ENCODE measurements at regions not wholly inside any gene's neighbourhood (a gene's known extent, or its start where the extent isn't known, plus 50 kb on each side); places are given as distances from the start of the nearest gene placed in this dataset.

DNA sequence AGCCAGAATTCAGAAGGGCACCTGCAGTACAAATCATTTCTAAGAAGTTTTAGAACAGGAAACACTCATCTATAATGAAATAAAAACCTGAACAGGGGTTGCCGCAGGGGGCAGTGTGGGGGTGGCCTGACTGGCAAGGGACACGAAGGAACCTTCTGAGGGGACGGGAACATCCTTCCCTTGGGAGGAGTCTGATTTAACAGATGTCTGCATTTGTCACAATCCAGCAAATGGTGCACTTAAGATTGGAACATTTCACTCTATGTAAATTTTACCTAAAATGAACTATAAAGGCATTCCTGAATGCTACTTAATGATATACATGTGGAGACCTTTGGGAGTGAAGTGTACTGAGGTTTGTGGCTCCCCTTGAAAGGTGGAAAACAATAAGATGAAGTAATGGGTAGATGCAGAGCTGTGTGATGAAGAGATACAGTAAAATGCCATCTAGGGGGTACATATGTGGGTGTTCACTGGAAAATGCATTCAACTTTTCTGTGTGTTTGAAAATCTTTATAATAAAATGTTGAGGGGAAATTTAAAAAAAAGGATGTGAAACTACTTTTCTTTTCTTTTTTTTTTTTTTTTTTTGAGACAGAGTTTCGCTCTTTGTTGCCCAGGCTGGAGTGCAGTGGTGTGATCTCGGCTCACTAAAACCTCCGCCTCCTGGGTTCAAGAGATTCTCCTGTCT, 89.5 kb downstream of the SNX5 start:
- H3K36me3 ChIP-seq (ENCODE audit: control insufficient read depth in 2 of 4, insufficient read depth in 4 of 4, low read length in 3 of 4), result no peaks in the 10 kb centered on the region
- H2BK15ac ChIP-seq (ENCODE audit: low read length), result no peak overlapping the region
- H2AFZ ChIP-seq (ENCODE audit: low read length), result no peak overlapping the region
- no peak for TF ChIP-seq KDM4A (IDR thresholded peaks at IDR 0.05; ENCODE audit: low read depth, low read length, severe bottlenecking)
- TF ChIP-seq GABPA (IDR thresholded peaks at IDR 0.05; ENCODE audit: borderline replicate concordance, insufficient read depth, low read length), result no peak
- TF ChIP-seq BCL11A (IDR thresholded peaks at IDR 0.05; ENCODE audit: low read depth in 2 of 2, low read length in 2 of 2), result no peak
- no peak for TF ChIP-seq KDM1A (IDR thresholded peaks at IDR 0.05; ENCODE audit: borderline replicate concordance, low read length)
- TF ChIP-seq PHF8 (conservative IDR thresholded peaks at IDR 0.05; ENCODE audit: low read depth, low read length), result no peak
- no peak for TF ChIP-seq CTBP2 (IDR thresholded peaks at IDR 0.05; ENCODE audit: borderline replicate concordance, insufficient read depth, insufficient read length, low read length)
- TF ChIP-seq CBX8 (IDR thresholded peaks at IDR 0.05; ENCODE audit: borderline replicate concordance, low read depth, low read length), result no peak
- TF ChIP-seq TBP (IDR thresholded peaks at IDR 0.05; ENCODE audit: low read depth, low read length), result no peak
- H4K20me1 ChIP-seq (replicated peaks in 1 of 2; ENCODE audit: control insufficient read depth in 1 of 2, insufficient read depth in 2 of 2, low read length in 2 of 2), result no peaks in the 10 kb centered on the region
- no peak overlapping the region for H3K14ac ChIP-seq (ENCODE audit: insufficient read length)
- WGBS, 2 experiments (ENCODE audit: extremely low coverage in 1 of 2, insufficient coverage in 1 of 2, insufficient read length in 1 of 2, insufficient replicate concordance in 2 of 2, low coverage in 1 of 2, low lambda C conversion rate in 2 of 2, missing lambda C conversion rate in 1 of 2), result 95% methylated on average over 6 of the region's 6 CpGs; no CpG with 5 or more reads in 1 of the 2 experiments
- CTCF ChIA-PET (ENCODE audit: partially characterized antibody), result interaction anchor here (0.7 to 1.6 kb wide), 2 partner anchors 13 to 350 kb away, joined by 3 to 4 read pairs; no protein-coding TSS in a partner anchor
- H3K4me3 ChIP-seq (ENCODE audit: extremely low read depth in 1 of 4, insufficient read depth in 2 of 4, low read depth in 3 of 4, low read length in 4 of 4), result no peak overlapping the region
- no peaks in the 10 kb centered on the region for H3K9me3 ChIP-seq (ENCODE audit: insufficient read depth in 2 of 2, low read depth in 1 of 2, low read length in 1 of 2)
- no peak overlapping the region for H3K9ac ChIP-seq (replicated peaks in 1 of 4; ENCODE audit: extremely low read depth in 1 of 4, low read depth in 3 of 4, low read length in 3 of 4)
- H2BK12ac ChIP-seq (ENCODE audit: low read depth, low read length), result no peak overlapping the region
- no peak overlapping the region for H3K18ac ChIP-seq (ENCODE audit: extremely low read depth, low read length)
- no peak overlapping the region for H3K4me2 ChIP-seq (ENCODE audit: insufficient read depth in 1 of 2, low read depth in 2 of 2, low read length in 2 of 2)
- no peak overlapping the region for H3K4ac ChIP-seq (replicated peaks; ENCODE audit: insufficient read length, low read depth, low read length)
- H2BK20ac ChIP-seq (ENCODE audit: low read length), result no peak overlapping the region
- H2BK120ac ChIP-seq (replicated peaks; ENCODE audit: low read depth, low read length), result no peak overlapping the region
- no peaks in the 10 kb centered on the region for H3K79me2 ChIP-seq (ENCODE audit: control insufficient read depth in 1 of 2, insufficient read depth in 2 of 2, low read length in 2 of 2)
- DNase-seq (ENCODE audit: low read depth in 1 of 2, low spot score in 2 of 2) (no peak), FAIRE-seq (no peak)
- H4K91ac ChIP-seq (replicated peaks; ENCODE audit: insufficient read length, low read length), result no peak overlapping the region
- H2BK5ac ChIP-seq (ENCODE audit: low read depth, low read length), result no peak overlapping the region
- no peak overlapping the region for H3K23ac ChIP-seq (ENCODE audit: insufficient read length)
- POLR2A ChIA-PET (ENCODE audit: partially characterized antibody), result no interaction called here
- no peak overlapping the region for H3K27ac ChIP-seq (ENCODE audit: low read depth, low read length)
- H3K56ac ChIP-seq (replicated peaks; ENCODE audit: insufficient read length, low read depth, low read length), result no peak overlapping the region
- H3K79me1 ChIP-seq (ENCODE audit: low read depth, low read length), result no peaks in the 10 kb centered on the region
- H3K4me1 ChIP-seq (replicated peaks in 1 of 4; ENCODE audit: control insufficient read depth in 3 of 4, insufficient read depth in 4 of 4, low read length in 3 of 4), result peaks cover 3 to 17% (median 10%) of the 10 kb centered on the region in 4 experiments
- no peaks in the 10 kb centered on the region for H3K23me2 ChIP-seq (ENCODE audit: low read depth, low read length)
- H4K5ac ChIP-seq (ENCODE audit: insufficient read length, low read depth, low read length), result no peak overlapping the region
- H4K8ac ChIP-seq (ENCODE audit: extremely low read depth, insufficient read depth, low read length), result no peak overlapping the region
- no peaks in the 10 kb centered on the region for H3K27me3 ChIP-seq (replicated peaks in 1 of 4; ENCODE audit: control insufficient read depth in 3 of 4, extremely low read depth in 1 of 4, insufficient read depth in 3 of 4, low read length in 3 of 4)
- no peak overlapping the region for H2AK5ac ChIP-seq (ENCODE audit: low read depth, low read length)

Data from H1 (cell line).